ENCODE measurements at regions not wholly inside any gene's neighbourhood (a gene's known extent, or its start where the extent isn't known, plus 50 kb on each side); places are given as distances from the start of the nearest gene placed in this dataset.

GRCh38 chr5:43891112-43891511 lies 288.1 kb downstream of the NNT start:
- no peak overlapping the region for H3K4me3 ChIP-seq (ENCODE audit: low read depth in 1 of 3, low read length in 3 of 3)
- WGBS, 3 donors = 44 to 80% (median 77%) methylated on average over 1 of the region's 1 CpG
- FAIRE-seq = no peak
- no peaks in the 10 kb centered on the region for H3K4me1 ChIP-seq (ENCODE audit: control insufficient read depth in 3 of 3, insufficient read depth in 2 of 3, low read depth in 1 of 3, low read length in 2 of 3)
- no peak overlapping the region for H3K27ac ChIP-seq (ENCODE audit: low read depth in 1 of 3, low read length in 2 of 3)
- H3K27me3 ChIP-seq (ENCODE audit: control insufficient read depth in 3 of 3, insufficient read depth in 3 of 3, low read length in 3 of 3) = no peaks in the 10 kb centered on the region
- H3K9me3 ChIP-seq (ENCODE audit: control insufficient read depth in 2 of 2, insufficient read depth in 1 of 2, low read depth in 1 of 2, low read length in 1 of 2) = no peaks in the 10 kb centered on the region
- DNase-seq = no peak
- H3K36me3 ChIP-seq (ENCODE audit: control insufficient read depth in 3 of 3, insufficient read depth in 2 of 3, low read depth in 1 of 3, low read length in 3 of 3) = no peaks in the 10 kb centered on the region

DNA sequence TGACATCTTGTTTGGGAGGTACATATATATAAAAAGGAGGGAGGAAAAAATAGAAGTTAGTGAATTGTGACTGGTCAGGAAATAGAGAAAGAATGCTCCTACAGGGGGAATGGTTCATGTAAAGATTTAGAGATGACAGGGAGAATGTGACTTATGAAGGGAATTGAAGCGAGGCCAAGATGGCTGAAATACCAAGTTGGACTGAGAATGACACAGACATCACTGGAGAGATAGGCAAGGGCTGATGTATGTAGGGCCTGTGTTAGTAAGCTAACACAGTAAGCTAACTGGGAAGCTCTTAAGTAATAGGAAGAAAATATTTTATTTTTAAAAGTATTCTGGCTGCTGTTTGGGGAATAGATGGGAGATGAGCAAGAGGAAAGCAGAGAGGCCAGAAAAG lies 286.3 kb downstream of the NNT start:
- no peaks in the 10 kb centered on the region for H3K9me3 ChIP-seq (ENCODE audit: control insufficient read depth in 2 of 2, insufficient read depth in 1 of 2, low read depth in 1 of 2, low read length in 1 of 2)
- no peak for DNase-seq
- 45 to 66% (median 45%) methylated on average over 1 of the region's 1 CpG for WGBS, 3 donors
- FAIRE-seq = no peak
- no peaks in the 10 kb centered on the region for H3K27me3 ChIP-seq (ENCODE audit: control insufficient read depth in 3 of 3, insufficient read depth in 3 of 3, low read length in 3 of 3)
- H3K4me1 ChIP-seq (ENCODE audit: control insufficient read depth in 3 of 3, insufficient read depth in 2 of 3, low read depth in 1 of 3, low read length in 2 of 3) = no peaks in the 10 kb centered on the region
- H3K27ac ChIP-seq (ENCODE audit: low read depth in 1 of 3, low read length in 2 of 3) = no peak overlapping the region
- no peaks in the 10 kb centered on the region for H3K36me3 ChIP-seq (ENCODE audit: control insufficient read depth in 3 of 3, insufficient read depth in 2 of 3, low read depth in 1 of 3, low read length in 3 of 3)
- no peak overlapping the region for H3K4me3 ChIP-seq (ENCODE audit: low read depth in 1 of 3, low read length in 3 of 3)

DNA sequence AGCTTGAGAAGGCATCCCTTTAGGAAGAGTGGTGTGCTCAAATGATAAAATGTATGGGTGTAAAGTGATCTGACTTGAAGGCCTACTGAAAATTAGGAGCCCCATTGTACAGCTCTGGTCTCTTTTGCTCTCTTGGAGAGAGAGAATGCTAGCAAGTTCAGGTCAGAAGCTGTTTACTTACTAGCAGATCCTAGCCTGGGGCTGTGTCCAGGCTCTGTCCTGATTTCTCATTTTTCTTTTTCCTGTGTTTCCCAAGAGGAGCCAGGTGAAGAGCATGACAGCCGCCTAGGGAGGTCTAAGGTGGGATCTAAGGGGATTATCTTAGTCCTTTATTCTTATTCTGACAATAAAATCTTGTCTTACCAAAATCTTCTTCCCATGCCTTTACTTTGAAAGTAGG lies 272.8 kb downstream of the NNT start:
- no peak for DNase-seq
- no peaks in the 10 kb centered on the region for H3K9me3 ChIP-seq (ENCODE audit: control insufficient read depth in 2 of 2, insufficient read depth in 1 of 2, low read depth in 1 of 2, low read length in 1 of 2)
- no peak for FAIRE-seq
- no peaks in the 10 kb centered on the region for H3K4me1 ChIP-seq (ENCODE audit: control insufficient read depth in 3 of 3, insufficient read depth in 2 of 3, low read depth in 1 of 3, low read length in 2 of 3)
- no peaks in the 10 kb centered on the region for H3K27me3 ChIP-seq (ENCODE audit: control insufficient read depth in 3 of 3, insufficient read depth in 3 of 3, low read length in 3 of 3)
- H3K36me3 ChIP-seq (ENCODE audit: control insufficient read depth in 3 of 3, insufficient read depth in 2 of 3, low read depth in 1 of 3, low read length in 3 of 3) = no peaks in the 10 kb centered on the region
- no peak overlapping the region for H3K4me3 ChIP-seq (ENCODE audit: low read depth in 1 of 3, low read length in 3 of 3)
- 67 to 82% (median 74%) methylated on average over 1 of the region's 1 CpG for WGBS, 3 donors
- H3K27ac ChIP-seq (ENCODE audit: low read depth in 1 of 3, low read length in 2 of 3) = no peak overlapping the region

GRCh38 chr5:43874772-43875171 lies 271.8 kb downstream of the NNT start:
- H3K9me3 ChIP-seq (ENCODE audit: control insufficient read depth in 2 of 2, insufficient read depth in 1 of 2, low read depth in 1 of 2, low read length in 1 of 2) = no peaks in the 10 kb centered on the region
- H3K27ac ChIP-seq (ENCODE audit: low read depth in 1 of 3, low read length in 2 of 3) = no peak overlapping the region
- FAIRE-seq (no peak), DNase-seq (no peak)
- no peaks in the 10 kb centered on the region for H3K27me3 ChIP-seq (ENCODE audit: control insufficient read depth in 3 of 3, insufficient read depth in 3 of 3, low read length in 3 of 3)
- H3K4me3 ChIP-seq (ENCODE audit: low read depth in 1 of 3, low read length in 3 of 3) = no peak overlapping the region
- WGBS, 3 donors = 38 to 59% (median 40%) methylated on average over 3 of the region's 3 CpGs
- no peaks in the 10 kb centered on the region for H3K4me1 ChIP-seq (ENCODE audit: control insufficient read depth in 3 of 3, insufficient read depth in 2 of 3, low read depth in 1 of 3, low read length in 2 of 3)
- H3K36me3 ChIP-seq (ENCODE audit: control insufficient read depth in 3 of 3, insufficient read depth in 2 of 3, low read depth in 1 of 3, low read length in 3 of 3) = no peaks in the 10 kb centered on the region

DNA sequence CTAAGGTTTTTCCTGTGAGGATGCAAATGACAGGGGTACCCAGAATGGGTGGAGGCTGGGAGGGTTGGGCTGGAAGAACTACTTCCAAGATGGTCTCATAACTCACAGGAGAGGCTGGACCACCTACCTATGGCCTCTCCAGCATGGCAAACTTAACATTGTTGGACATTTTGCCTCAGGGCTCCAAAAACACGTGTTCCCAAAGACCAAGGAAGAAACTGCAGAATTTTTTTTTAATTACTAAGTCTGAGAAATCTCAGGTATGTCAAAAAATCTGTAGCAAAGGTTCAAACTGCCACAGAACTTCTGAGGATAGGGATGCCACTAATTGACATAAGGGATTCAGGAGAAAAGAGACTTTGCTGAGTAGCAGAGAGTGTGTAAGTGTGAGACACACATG lies 270.8 kb downstream of the NNT start:
- H3K4me3 ChIP-seq (ENCODE audit: low read depth in 1 of 3, low read length in 3 of 3) = no peak overlapping the region
- no peaks in the 10 kb centered on the region for H3K27me3 ChIP-seq (ENCODE audit: control insufficient read depth in 3 of 3, insufficient read depth in 3 of 3, low read length in 3 of 3)
- WGBS, 3 donors = 8 to 43% (median 15%) methylated on average over 1 of the region's 1 CpG
- no peak overlapping the region for H3K27ac ChIP-seq (ENCODE audit: low read depth in 1 of 3, low read length in 2 of 3)
- no peaks in the 10 kb centered on the region for H3K4me1 ChIP-seq (ENCODE audit: control insufficient read depth in 3 of 3, insufficient read depth in 2 of 3, low read depth in 1 of 3, low read length in 2 of 3)
- no peak for DNase-seq
- no peaks in the 10 kb centered on the region for H3K9me3 ChIP-seq (ENCODE audit: control insufficient read depth in 2 of 2, insufficient read depth in 1 of 2, low read depth in 1 of 2, low read length in 1 of 2)
- no peak for FAIRE-seq
- H3K36me3 ChIP-seq (ENCODE audit: control insufficient read depth in 3 of 3, insufficient read depth in 2 of 3, low read depth in 1 of 3, low read length in 3 of 3) = no peaks in the 10 kb centered on the region

DNA sequence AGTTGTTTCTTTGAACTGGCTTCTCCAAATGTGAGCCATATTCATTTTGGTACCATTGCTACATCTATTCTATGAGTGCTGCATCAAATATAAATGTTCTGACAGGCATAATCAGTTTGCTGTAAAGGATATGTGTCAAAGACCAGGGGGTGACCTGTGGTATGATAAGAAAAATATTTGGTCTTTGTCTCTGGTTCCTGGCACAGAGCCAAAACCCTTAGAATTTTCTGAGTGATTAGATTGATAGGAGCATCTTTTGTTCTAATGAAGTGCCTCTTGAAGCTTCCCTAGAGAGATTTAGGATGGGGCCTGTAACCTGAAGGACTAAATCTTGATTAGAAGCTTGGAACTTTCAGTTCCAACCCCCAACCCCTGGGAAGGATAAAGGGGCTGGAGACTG lies 256.3 kb downstream of the NNT start:
- Histone ChIP-seq H3K4me1 (ENCODE audit: control insufficient read depth in 3 of 3, insufficient read depth in 2 of 3, low read depth in 1 of 3, low read length in 2 of 3) (no peaks in the 10 kb centered on the region), H3K27me3 (ENCODE audit: control insufficient read depth in 3 of 3, insufficient read depth in 3 of 3, low read length in 3 of 3) (no peaks in the 10 kb centered on the region), H3K4me3 (ENCODE audit: low read depth in 1 of 3, low read length in 3 of 3) (no peak overlapping the region), H3K27ac (ENCODE audit: low read depth in 1 of 3, low read length in 2 of 3) (no peak overlapping the region), H3K36me3 (ENCODE audit: control insufficient read depth in 3 of 3, insufficient read depth in 2 of 3, low read depth in 1 of 3, low read length in 3 of 3) (no peaks in the 10 kb centered on the region), H3K9me3 (ENCODE audit: control insufficient read depth in 2 of 2, insufficient read depth in 1 of 2, low read depth in 1 of 2, low read length in 1 of 2) (no peaks in the 10 kb centered on the region)
- FAIRE-seq (no peak), DNase-seq (no peak)

DNA sequence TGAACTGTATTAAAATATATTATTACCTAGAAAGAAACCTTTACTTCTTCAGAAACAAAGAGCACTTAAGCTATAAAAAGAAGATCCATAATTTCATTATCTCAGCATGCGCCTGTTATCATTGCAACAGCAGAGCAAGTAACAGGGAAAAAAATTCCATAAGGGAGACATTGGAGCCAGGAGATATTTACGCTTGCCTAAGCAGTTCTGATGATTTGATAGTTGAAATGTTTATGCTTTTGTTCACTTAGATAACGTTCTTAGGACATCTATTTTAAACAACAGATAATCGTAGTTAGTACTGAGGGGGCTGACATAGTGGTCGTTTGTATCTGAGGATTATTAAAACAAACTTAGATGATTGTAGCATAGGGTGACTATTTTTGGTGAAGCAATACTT lies 252.5 kb downstream of the NNT start:
- H3K4me3 ChIP-seq (ENCODE audit: low read depth in 1 of 3, low read length in 3 of 3) = no peak overlapping the region
- H3K4me1 ChIP-seq (ENCODE audit: control insufficient read depth in 3 of 3, insufficient read depth in 2 of 3, low read depth in 1 of 3, low read length in 2 of 3) = no peaks in the 10 kb centered on the region
- H3K9me3 ChIP-seq (ENCODE audit: control insufficient read depth in 2 of 2, insufficient read depth in 1 of 2, low read depth in 1 of 2, low read length in 1 of 2) = no peaks in the 10 kb centered on the region
- no peak for DNase-seq
- no peak overlapping the region for H3K27ac ChIP-seq (ENCODE audit: low read depth in 1 of 3, low read length in 2 of 3)
- 24 to 36% (median 29%) methylated on average over 5 of the region's 5 CpGs for WGBS, 3 donors
- FAIRE-seq = no peak
- no peaks in the 10 kb centered on the region for H3K36me3 ChIP-seq (ENCODE audit: control insufficient read depth in 3 of 3, insufficient read depth in 2 of 3, low read depth in 1 of 3, low read length in 3 of 3)
- no peaks in the 10 kb centered on the region for H3K27me3 ChIP-seq (ENCODE audit: control insufficient read depth in 3 of 3, insufficient read depth in 3 of 3, low read length in 3 of 3)

DNA sequence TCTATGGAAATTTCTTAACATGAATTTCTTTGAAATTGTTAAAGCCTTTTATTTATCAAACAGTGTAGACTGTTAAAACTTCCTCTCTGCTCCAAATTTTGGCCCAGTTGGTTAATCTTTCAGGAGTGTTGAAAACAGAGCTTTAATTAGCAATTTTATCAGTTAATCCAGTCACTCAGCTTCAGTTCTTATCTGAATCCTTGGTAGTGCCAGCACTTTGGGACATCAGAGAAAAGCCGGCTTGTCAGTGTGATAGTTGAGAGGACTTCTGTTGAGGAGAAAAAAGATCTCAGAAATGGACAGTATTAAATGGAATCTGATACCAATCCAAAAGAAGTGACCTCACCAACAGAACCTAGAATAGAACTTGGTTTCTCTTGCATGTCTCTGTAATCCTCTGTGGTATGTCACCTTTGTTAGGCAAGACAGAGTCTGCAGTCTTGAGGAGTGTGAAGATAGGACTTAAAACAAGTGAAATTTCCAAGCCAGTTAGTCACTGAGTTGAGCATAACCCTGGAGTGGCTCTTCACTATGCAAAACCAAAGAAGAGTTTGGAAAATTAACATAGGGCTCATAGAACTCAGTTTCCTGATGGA lies 251.8 kb downstream of the NNT start:
- no peaks in the 10 kb centered on the region for H3K4me1 ChIP-seq (ENCODE audit: control insufficient read depth in 3 of 3, insufficient read depth in 2 of 3, low read depth in 1 of 3, low read length in 2 of 3)
- WGBS, 3 donors = 25 to 63% (median 53%) methylated on average over 1 of the region's 1 CpG
- no peak for FAIRE-seq
- H3K27me3 ChIP-seq (ENCODE audit: control insufficient read depth in 3 of 3, insufficient read depth in 3 of 3, low read length in 3 of 3) = no peaks in the 10 kb centered on the region
- no peak overlapping the region for H3K27ac ChIP-seq (ENCODE audit: low read depth in 1 of 3, low read length in 2 of 3)
- H3K9me3 ChIP-seq (ENCODE audit: control insufficient read depth in 2 of 2, insufficient read depth in 1 of 2, low read depth in 1 of 2, low read length in 1 of 2) = no peaks in the 10 kb centered on the region
- no peak for DNase-seq
- no peak overlapping the region for H3K4me3 ChIP-seq (ENCODE audit: low read depth in 1 of 3, low read length in 3 of 3)
- H3K36me3 ChIP-seq (ENCODE audit: control insufficient read depth in 3 of 3, insufficient read depth in 2 of 3, low read depth in 1 of 3, low read length in 3 of 3) = no peaks in the 10 kb centered on the region

GRCh38 chr5:43852279-43852678 lies 249.3 kb downstream of the NNT start:
- Histone ChIP-seq H3K27me3 (ENCODE audit: control insufficient read depth in 3 of 3, insufficient read depth in 3 of 3, low read length in 3 of 3) (no peaks in the 10 kb centered on the region), H3K27ac (ENCODE audit: low read depth in 1 of 3, low read length in 2 of 3) (no peak overlapping the region), H3K36me3 (ENCODE audit: control insufficient read depth in 3 of 3, insufficient read depth in 2 of 3, low read depth in 1 of 3, low read length in 3 of 3) (no peaks in the 10 kb centered on the region), H3K9me3 (ENCODE audit: control insufficient read depth in 2 of 2, insufficient read depth in 1 of 2, low read depth in 1 of 2, low read length in 1 of 2) (no peaks in the 10 kb centered on the region), H3K4me3 (ENCODE audit: low read depth in 1 of 3, low read length in 3 of 3) (no peak overlapping the region), H3K4me1 (ENCODE audit: control insufficient read depth in 3 of 3, insufficient read depth in 2 of 3, low read depth in 1 of 3, low read length in 2 of 3) (no peaks in the 10 kb centered on the region)
- DNase-seq (no peak), FAIRE-seq (no peak)
- 84 to 91% (median 88%) methylated on average over 4 of the region's 4 CpGs for WGBS, 3 donors

Measured in small intestine (tissue), 7 donors.